Retinal pigment epithelial cell (primary cell): ENCODE measurements at regions not wholly inside any gene's neighbourhood (a gene's known extent, or its start where the extent isn't known, plus 50 kb on each side); places are given as distances from the start of the nearest gene placed in this dataset.

Experiments used
- DNase-seq: peaks from one replicate; pipeline ENCODE4 v3.0.0-alpha.2; 2010; ENCODE audit warnings: low read depth
- H3K4me3 ChIP-seq: 2 replicates; pipeline ENCODE4 v1.5.1; 2011; ENCODE audit warnings: mild to moderate bottlenecking, low read length, control low read depth, moderate library complexity
- TF ChIP-seq, protein P1 (sequence below): conservative IDR thresholded peaks from 2 replicates; pipeline ENCODE4 v1.5.1; 2011; ENCODE audit warnings: low read depth, low read length, control low read depth, inconsistent platforms

DNA sequence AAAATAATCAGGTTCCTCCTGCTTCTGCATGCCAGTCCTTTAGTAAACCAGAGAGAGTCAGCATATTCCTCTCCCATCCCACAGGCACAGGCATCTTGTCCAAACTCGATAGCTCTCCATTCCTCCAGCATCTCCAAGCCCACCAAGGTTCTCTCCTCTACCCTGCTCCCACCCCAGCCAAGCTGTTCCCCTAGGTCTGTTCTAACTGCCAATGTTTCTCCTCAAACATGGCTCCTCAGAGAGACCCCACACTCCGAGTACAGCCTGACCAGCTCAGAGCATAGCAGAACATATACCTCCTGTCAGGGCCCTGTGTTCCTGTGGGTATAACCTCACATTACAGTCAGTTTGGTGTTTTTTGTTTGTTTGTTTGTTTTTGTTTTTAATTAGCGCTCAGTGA, 177.8 kb downstream of the VEGFA start:
- no peak for DNase-seq
- H3K4me3 ChIP-seq: no peak overlapping the region
- TF ChIP-seq, protein P1, sequence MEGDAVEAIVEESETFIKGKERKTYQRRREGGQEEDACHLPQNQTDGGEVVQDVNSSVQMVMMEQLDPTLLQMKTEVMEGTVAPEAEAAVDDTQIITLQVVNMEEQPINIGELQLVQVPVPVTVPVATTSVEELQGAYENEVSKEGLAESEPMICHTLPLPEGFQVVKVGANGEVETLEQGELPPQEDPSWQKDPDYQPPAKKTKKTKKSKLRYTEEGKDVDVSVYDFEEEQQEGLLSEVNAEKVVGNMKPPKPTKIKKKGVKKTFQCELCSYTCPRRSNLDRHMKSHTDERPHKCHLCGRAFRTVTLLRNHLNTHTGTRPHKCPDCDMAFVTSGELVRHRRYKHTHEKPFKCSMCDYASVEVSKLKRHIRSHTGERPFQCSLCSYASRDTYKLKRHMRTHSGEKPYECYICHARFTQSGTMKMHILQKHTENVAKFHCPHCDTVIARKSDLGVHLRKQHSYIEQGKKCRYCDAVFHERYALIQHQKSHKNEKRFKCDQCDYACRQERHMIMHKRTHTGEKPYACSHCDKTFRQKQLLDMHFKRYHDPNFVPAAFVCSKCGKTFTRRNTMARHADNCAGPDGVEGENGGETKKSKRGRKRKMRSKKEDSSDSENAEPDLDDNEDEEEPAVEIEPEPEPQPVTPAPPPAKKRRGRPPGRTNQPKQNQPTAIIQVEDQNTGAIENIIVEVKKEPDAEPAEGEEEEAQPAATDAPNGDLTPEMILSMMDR: no peak

DNA sequence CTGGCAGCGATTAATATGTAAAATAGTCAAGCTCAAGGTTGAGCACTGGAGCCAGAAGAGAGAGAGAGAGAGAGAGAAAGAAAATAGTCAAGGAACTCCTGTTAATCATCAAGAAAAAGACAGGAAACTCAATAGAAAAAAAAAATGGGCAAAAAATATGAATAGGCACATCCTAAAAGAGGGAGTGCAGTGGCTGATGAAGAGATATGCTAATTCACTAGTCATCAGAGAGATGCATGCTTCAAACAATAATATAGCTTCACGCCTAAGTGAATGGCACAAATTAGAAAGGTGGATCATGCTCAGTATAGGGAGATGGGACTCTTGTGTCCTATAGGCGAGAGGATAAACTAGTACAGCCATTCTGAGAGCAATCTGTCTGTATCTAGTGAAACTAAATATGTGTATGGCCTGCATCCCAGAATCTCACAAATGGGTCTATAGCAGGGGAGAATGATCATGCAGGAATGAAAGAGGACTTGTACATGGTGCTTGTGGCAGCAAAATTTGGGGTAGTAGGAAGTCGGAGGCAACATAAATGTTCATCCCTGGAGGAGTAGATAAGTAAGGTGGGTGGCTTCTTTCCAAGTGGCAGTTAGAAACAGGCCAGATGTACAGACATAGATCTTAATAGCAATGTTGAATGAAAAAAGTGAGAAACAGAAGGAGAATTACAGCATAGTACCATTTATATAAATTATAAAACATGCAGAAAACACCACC, 176.8 kb downstream of the VEGFA start:
- no peak overlapping the region for H3K4me3 ChIP-seq
- no peak for DNase-seq
- TF ChIP-seq, protein P1: no peak

DNA sequence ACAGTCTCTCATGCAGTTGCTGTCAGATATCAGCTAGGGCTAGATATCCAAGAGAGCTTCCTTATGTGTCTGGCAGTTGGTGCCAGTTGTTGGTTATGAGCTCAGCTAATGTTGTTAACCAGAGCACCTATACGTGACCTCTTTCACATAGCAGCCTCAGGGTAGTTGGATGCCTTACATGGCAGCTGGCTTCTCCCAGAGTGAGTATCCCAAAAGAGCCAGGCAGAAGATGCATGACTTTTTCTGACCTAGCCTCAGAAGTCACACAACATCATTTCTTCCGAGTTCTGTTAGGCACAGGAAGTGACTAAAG, 175.7 kb downstream of the VEGFA start:
- DNase-seq: no peak

DNA sequence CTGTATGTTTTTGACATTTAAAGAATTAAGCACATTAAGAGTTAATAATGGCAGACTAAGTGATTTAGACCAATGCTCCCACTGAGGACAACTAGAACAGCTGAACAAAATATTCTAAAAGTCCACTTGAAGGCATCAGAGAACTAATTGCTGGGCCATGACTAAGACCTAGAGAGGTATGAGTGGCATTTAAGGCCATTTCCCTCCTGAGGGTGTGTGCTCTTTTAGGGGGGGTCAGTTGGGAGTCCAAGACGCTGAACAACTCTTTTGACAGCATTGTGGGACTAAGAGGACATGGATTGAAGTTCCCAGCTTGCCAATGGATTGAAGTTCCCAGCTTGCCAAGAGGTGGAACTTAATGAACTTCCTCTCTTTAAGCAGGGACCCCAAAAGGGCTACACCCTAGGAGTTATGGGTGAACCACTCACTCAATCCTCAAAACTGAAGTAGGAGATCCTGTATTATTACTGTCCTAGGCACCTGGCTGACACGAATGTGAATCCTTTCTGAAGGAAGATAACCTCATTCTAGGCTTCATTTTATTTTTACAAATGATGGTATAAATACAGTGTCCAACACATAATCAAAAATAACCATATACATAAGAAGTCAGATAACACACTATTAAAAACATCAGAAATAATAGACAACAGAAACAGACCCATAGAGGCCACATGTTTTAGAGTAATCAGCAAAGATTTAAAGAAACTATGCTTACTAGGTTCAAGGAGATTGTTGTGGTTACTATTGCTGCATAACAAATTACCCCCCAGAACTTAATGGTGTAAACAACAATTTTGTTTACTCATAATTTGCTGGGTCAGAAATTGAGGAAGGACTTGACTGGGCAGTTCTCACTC, 175.1 kb downstream of the VEGFA start:
- TF ChIP-seq, protein P1: no peak
- no peak overlapping the region for H3K4me3 ChIP-seq
- DNase-seq: no peak

More for the DNA sequence above, 175.7 kb downstream of the VEGFA start:
- no peak overlapping the region for H3K4me3 ChIP-seq
- TF ChIP-seq, protein P1: no peak

DNA sequence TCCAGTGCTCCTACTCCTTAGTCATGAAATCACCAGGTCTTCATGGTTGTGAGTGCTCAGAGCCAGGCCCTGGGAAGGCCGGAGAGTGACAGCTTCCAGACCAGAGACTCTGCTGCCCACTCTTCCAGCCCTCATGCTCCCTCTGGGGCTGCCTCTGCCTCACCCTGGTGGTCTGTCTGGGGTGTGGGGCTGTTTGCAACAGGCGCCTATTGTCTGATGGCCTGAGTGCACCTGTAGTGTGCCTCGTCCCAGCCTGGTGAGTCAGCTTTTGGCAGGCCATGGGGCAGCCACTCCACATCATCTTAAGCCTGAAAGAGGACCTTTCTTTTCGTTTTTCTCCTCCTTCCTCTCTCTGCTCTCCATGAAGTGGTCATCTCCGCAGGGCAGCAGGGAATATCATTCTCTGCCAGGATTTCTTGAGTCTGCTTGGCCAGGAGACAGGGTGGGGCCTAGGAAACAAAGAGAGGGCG, 173.8 kb downstream of the VEGFA start:
- no peak overlapping the region for H3K4me3 ChIP-seq
- no peak for DNase-seq
- TF ChIP-seq, protein P1: peak; percentile 24

DNA sequence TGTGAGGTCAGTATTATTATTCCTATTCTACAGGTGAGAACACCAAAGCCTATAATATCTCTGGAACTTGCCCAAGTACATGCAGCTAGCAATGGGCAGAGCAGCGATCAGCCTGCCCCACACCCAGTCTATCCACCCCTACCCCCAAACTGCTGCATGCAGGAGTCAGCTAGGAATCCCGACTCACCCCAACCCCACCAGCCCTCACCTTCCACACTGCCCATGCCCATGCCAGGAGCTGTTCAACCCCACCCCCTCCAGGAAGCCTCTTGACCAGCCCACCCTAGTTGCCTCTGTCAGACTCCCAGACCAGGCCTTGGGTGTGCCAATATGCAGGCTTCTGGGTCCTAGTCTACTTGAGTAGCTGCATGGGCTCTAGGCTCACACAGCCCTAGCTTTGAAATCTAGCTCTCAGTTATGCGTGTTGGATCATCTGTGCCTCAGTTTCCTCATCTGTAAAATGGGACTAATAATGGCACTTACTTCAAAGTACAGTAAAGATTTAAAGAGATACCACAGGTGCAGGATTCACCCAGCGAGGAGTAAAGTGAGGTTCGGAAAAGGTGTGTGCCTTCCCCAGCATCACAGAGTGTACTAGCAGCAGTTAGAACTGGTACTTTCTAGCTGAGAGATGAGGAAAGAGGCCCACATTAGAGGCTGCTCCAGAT, 173.2 kb downstream of the VEGFA start:
- no peak overlapping the region for H3K4me3 ChIP-seq
- DNase-seq: no peak
- TF ChIP-seq, protein P1: no peak
